ENCODE measurements at regions not wholly inside any gene's neighbourhood (a gene's known extent, or its start where the extent isn't known, plus 50 kb on each side); places are given as distances from the start of the nearest gene placed in this dataset.

GRCh38 chr4:123186731-123187130 lies 209.9 kb upstream of the SPRY1 start:
- Histone ChIP-seq H4K20me1 (ENCODE audit: insufficient read depth, low read length) (no peaks in the 10 kb centered on the region), H3K4me3 (ENCODE audit: low read depth, low read length, poor library complexity, severe bottlenecking) (no peak overlapping the region), H3K4me2 (ENCODE audit: low read length) (no peak overlapping the region), H3K36me3 (ENCODE audit: insufficient read depth, low read length) (no peaks in the 10 kb centered on the region), H3K27ac (ENCODE audit: low read depth, low read length, poor library complexity, severe bottlenecking) (no peak overlapping the region), H3K79me2 (ENCODE audit: insufficient read depth, low read depth, low read length) (no peaks in the 10 kb centered on the region), H3K9me3 (ENCODE audit: low read length) (no peaks in the 10 kb centered on the region), H3K9me2 (ENCODE audit: insufficient read depth, low read length) (no peaks in the 10 kb centered on the region), H2AFZ (ENCODE audit: low read length) (no peak overlapping the region), H3K4me1 (ENCODE audit: insufficient read depth, low read length, poor library complexity, severe bottlenecking) (no peaks in the 10 kb centered on the region)
- intact Hi-C loops (cut with micrococcal nuclease; ENCODE audit: unreplicated experiment): no loop called here
- DNase-seq (ENCODE audit: low spot score): no peak
- TF ChIP-seq EZH2phosphoT487 (IDR thresholded peaks at IDR 0.05; ENCODE audit: borderline replicate concordance, low read depth, low read length): no peak
- TF ChIP-seq CTCF (conservative IDR thresholded peaks at IDR 0.05; ENCODE audit: low read length): no peak
- POLR2A ChIA-PET: interaction anchor here (0.9 kb wide), 1 partner anchor 299 kb away, joined by 3 read pairs; no protein-coding TSS in a partner anchor
- CTCF ChIA-PET (ENCODE audit: unreplicated experiment): no interaction called here
- no TSS peak for BruUV-seq (replicated peaks)

GRCh38 chr4:123190176-123190575 lies 206.4 kb upstream of the SPRY1 start:
- H2AFZ ChIP-seq (ENCODE audit: low read length): no peak overlapping the region
- H4K20me1 ChIP-seq (ENCODE audit: insufficient read depth, low read length): no peaks in the 10 kb centered on the region
- CTCF ChIA-PET (ENCODE audit: unreplicated experiment): no interaction called here
- no peaks in the 10 kb centered on the region for H3K9me3 ChIP-seq (ENCODE audit: low read length)
- no peaks in the 10 kb centered on the region for H3K36me3 ChIP-seq (ENCODE audit: insufficient read depth, low read length)
- H3K79me2 ChIP-seq (ENCODE audit: insufficient read depth, low read depth, low read length): no peaks in the 10 kb centered on the region
- no peaks in the 10 kb centered on the region for H3K9me2 ChIP-seq (ENCODE audit: insufficient read depth, low read length)
- H3K4me1 ChIP-seq (ENCODE audit: insufficient read depth, low read length, poor library complexity, severe bottlenecking): no peaks in the 10 kb centered on the region
- POLR2A ChIA-PET: interaction anchor here (0.9 to 1.2 kb wide), 2 partner anchors 11 kb away, joined by 4 to 5 read pairs; no protein-coding TSS in a partner anchor
- TF ChIP-seq EZH2phosphoT487 (IDR thresholded peaks at IDR 0.05; ENCODE audit: borderline replicate concordance, low read depth, low read length): no peak
- TF ChIP-seq CTCF (conservative IDR thresholded peaks at IDR 0.05; ENCODE audit: low read length): no peak
- H3K4me2 ChIP-seq (ENCODE audit: low read length): no peak overlapping the region
- intact Hi-C loops (cut with micrococcal nuclease; ENCODE audit: unreplicated experiment): no loop called here
- H3K27ac ChIP-seq (ENCODE audit: low read depth, low read length, poor library complexity, severe bottlenecking): no peak overlapping the region
- no TSS peak for BruUV-seq (replicated peaks)
- no peak for DNase-seq (ENCODE audit: low spot score)
- H3K4me3 ChIP-seq (ENCODE audit: low read depth, low read length, poor library complexity, severe bottlenecking): no peak overlapping the region

GRCh38 chr4:123191728-123192127 lies 204.9 kb upstream of the SPRY1 start:
- Histone ChIP-seq H3K4me3 (ENCODE audit: low read depth, low read length, poor library complexity, severe bottlenecking) (no peak overlapping the region), H3K79me2 (ENCODE audit: insufficient read depth, low read depth, low read length) (no peaks in the 10 kb centered on the region), H3K4me1 (ENCODE audit: insufficient read depth, low read length, poor library complexity, severe bottlenecking) (no peaks in the 10 kb centered on the region), H3K36me3 (ENCODE audit: insufficient read depth, low read length) (no peaks in the 10 kb centered on the region), H2AFZ (ENCODE audit: low read length) (no peak overlapping the region), H3K9me2 (ENCODE audit: insufficient read depth, low read length) (no peaks in the 10 kb centered on the region), H3K27ac (ENCODE audit: low read depth, low read length, poor library complexity, severe bottlenecking) (no peak overlapping the region), H4K20me1 (ENCODE audit: insufficient read depth, low read length) (no peaks in the 10 kb centered on the region), H3K9me3 (ENCODE audit: low read length) (no peaks in the 10 kb centered on the region), H3K4me2 (ENCODE audit: low read length) (no peak overlapping the region)
- TF ChIP-seq CTCF (conservative IDR thresholded peaks at IDR 0.05; ENCODE audit: low read length) (no peak), EZH2phosphoT487 (IDR thresholded peaks at IDR 0.05; ENCODE audit: borderline replicate concordance, low read depth, low read length) (no peak)
- DNase-seq (ENCODE audit: low spot score): no peak
- BruUV-seq (replicated peaks): no TSS peak
- intact Hi-C loops (cut with micrococcal nuclease; ENCODE audit: unreplicated experiment): no loop called here
- POLR2A ChIA-PET: interaction anchor here (0.6 to 1.7 kb wide), 7 partner anchors 9 to 50 kb away, joined by 3 to 6 read pairs (median 3); no protein-coding TSS in a partner anchor
- CTCF ChIA-PET (ENCODE audit: unreplicated experiment): no interaction called here

All from OCI-LY7 (cell line).